GM12878 (cell line): ENCODE measurements at regions not wholly inside any gene's neighbourhood (a gene's known extent, or its start where the extent isn't known, plus 50 kb on each side); places are given as distances from the start of the nearest gene placed in this dataset.

Experiments
- ATAC-seq: fragments of 200-7000 bp; cut with Tn5 transposase; 3 replicates; pipeline ENCODE4 v1.9.1; 2020; ENCODE audit warnings: mild to moderate bottlenecking, moderate library complexity
- BruUV-seq: library from RNA; stranded (reverse); fragments of 400-500 nt; replicated peaks from 2 replicates; lab custom pipeline; 2021; lab: Mats Ljungman, UMichigan
- CTCF ChIA-PET: fragments of 300-600 bp; sonication (Branson Sonifier 250); formaldehyde crosslinking; extraction: SDS; loops from one replicate; lab custom pipeline; 2021; ENCODE audit warnings: inconsistent platforms; lab: Yijun Ruan, JAX
- POLR2A ChIA-PET: fragments of 350-600 bp; formaldehyde crosslinking; extraction: SDS; loops from one replicate; lab custom pipeline; 2021; ENCODE audit warnings: inconsistent platforms; lab: Charles Lee
- RAD21 ChIA-PET: fragments of 300-600 bp; sonication (Branson Sonifier 250); formaldehyde crosslinking; loops from one replicate; lab custom pipeline; 2023; ENCODE audit warnings: antibody characterized with exemption; ENCODE audit not compliant: unreplicated experiment; lab: Charles Lee
- SMC1A ChIA-PET: fragments of 300-600 bp; sonication (Branson Sonifier 250); formaldehyde crosslinking; loops from one replicate; lab custom pipeline; 2023; ENCODE audit not compliant: unreplicated experiment, uncharacterized antibody; lab: Charles Lee
- DNase-seq: peaks from one replicate; pipeline ENCODE4 v3.0.0-alpha.2; 2011; ENCODE audit warnings: low read depth, low spot score
- FAIRE-seq: peaks from 3 replicates; lab custom pipeline; 2011; peaks lifted over from hg19 to GRCh38; lab: Jason Lieb, UNC
- H2AFZ ChIP-seq: 2 replicates; pipeline ENCODE4 v1.6.0; 2011; ENCODE audit warnings: low read depth, low read length, control low read depth; ENCODE audit not compliant: control insufficient read depth
- H3K27ac ChIP-seq: 2 replicates; pipeline ENCODE4 v1.5.1; 2011; ENCODE audit warnings: control low read depth; ENCODE audit not compliant: control insufficient read depth, insufficient read depth
- H3K27me3 ChIP-seq, 2 experiments: replicated peaks in 1 of 2; 2 replicates each; pipeline versions ENCODE4 v1.6.0 to v1.6.1; 2011; ENCODE audit warnings: low read length in 1 of 2; ENCODE audit not compliant: control insufficient read depth in 2 of 2, insufficient read depth in 2 of 2
- H3K36me3 ChIP-seq, 2 experiments: 2 replicates each; pipeline ENCODE4 v1.5.1; 2011; ENCODE audit warnings: low read length in 1 of 2; ENCODE audit not compliant: control insufficient read depth in 2 of 2, insufficient read depth in 2 of 2
- H3K4me1 ChIP-seq: 2 replicates; pipeline ENCODE4 v1.6.1; 2011; ENCODE audit warnings: mild to moderate bottlenecking, low read length, moderate library complexity, mixed read lengths; ENCODE audit not compliant: control insufficient read depth, insufficient read depth
- H3K4me2 ChIP-seq: 2 replicates; pipeline ENCODE4 v1.6.0; 2011; ENCODE audit warnings: control low read depth; ENCODE audit not compliant: control insufficient read depth, insufficient read depth
- H3K4me3 ChIP-seq: fragments of 200-600 bp; sonication (generic); 2 replicates; pipeline ENCODE4 v1.5.1; 2016
- H3K79me2 ChIP-seq: 2 replicates; pipeline ENCODE4 v1.6.0; 2011; ENCODE audit warnings: low read length; ENCODE audit not compliant: control insufficient read depth, insufficient read depth
- H3K9ac ChIP-seq: 2 replicates; pipeline ENCODE4 v1.8.0; 2011; ENCODE audit warnings: low read length, control low read depth, mixed read lengths; ENCODE audit not compliant: control insufficient read depth, insufficient read depth
- H3K9me3 ChIP-seq: replicated peaks from 3 replicates; pipeline ENCODE4 v1.5.1; 2011; ENCODE audit warnings: mild to moderate bottlenecking, low read length; ENCODE audit not compliant: control insufficient read depth, insufficient read depth
- H4K20me1 ChIP-seq: 2 replicates; pipeline ENCODE4 v1.6.0; 2011; ENCODE audit not compliant: control insufficient read depth, insufficient read depth
- BCL3 ChIP-seq: IDR thresholded peaks from 2 replicates; pipeline ENCODE4 v1.6.1; 2011; ENCODE audit warnings: borderline replicate concordance, low read depth, mild to moderate bottlenecking, moderate library complexity, low read length; ENCODE audit not compliant: insufficient read depth, poor library complexity, severe bottlenecking
- CTCF ChIP-seq, 3 experiments: IDR thresholded peaks in 2 of 3; conservative IDR thresholded peaks in 1 of 3; 2 replicates each; pipeline ENCODE4 v1.5.1; 2011; ENCODE audit warnings: low read depth in 3 of 3, low read length in 3 of 3, mild to moderate bottlenecking in 3 of 3, control low read depth in 2 of 3, moderate library complexity in 2 of 3, inconsistent platforms in 1 of 3, mixed read lengths in 1 of 3; ENCODE audit not compliant: control insufficient read depth in 2 of 3, insufficient read depth in 1 of 3; ENCODE audit errors: extremely low read depth in 1 of 3
- HDAC6 ChIP-seq: fragments of 200-600 bp; sonication (generic); IDR thresholded peaks from one replicate; pipeline ENCODE4 v1.8.0; 2017; ENCODE audit warnings: antibody characterized with exemption; ENCODE audit not compliant: unreplicated experiment
- JUND ChIP-seq: IDR thresholded peaks from 2 replicates; pipeline ENCODE4 v1.6.1; 2012; ENCODE audit warnings: low read depth, mild to moderate bottlenecking, low read length, improper control_type of control experiment, moderate library complexity
- NR2C2 ChIP-seq: IDR thresholded peaks from 2 replicates; pipeline ENCODE4 v1.6.1; 2011; ENCODE audit warnings: borderline replicate concordance, low read depth; ENCODE audit not compliant: control insufficient read depth, insufficient read length
- SP1 ChIP-seq: IDR thresholded peaks from one replicate; pipeline ENCODE4 v1.6.1; 2011; ENCODE audit warnings: low read depth, low read length
- ZNF622 ChIP-seq: fragments of 450-650 bp; IDR thresholded peaks from 2 replicates; pipeline ENCODE4 v1.6.1; 2017; ENCODE audit warnings: mild to moderate bottlenecking, inconsistent platforms
- WGBS: methylation state at CpG from one replicate; pipeline ENCODE4 v1.1.6; 2016; ENCODE audit warnings: low lambda C conversion rate; ENCODE audit not compliant: insufficient replicate concordance, insufficient coverage; ENCODE audit errors: missing lambda C conversion rate; 5-methylcytosine and 5-hydroxymethylcytosine counted together
- in situ Hi-C: fragments of 300-500 bp; cut with MboI; formaldehyde crosslinking; loops from 9 replicates; pipeline ENCODE4 v1.14.3; 2018; ENCODE audit warnings: mixed read lengths
- intact Hi-C: fragments of 100-400 bp; cut with micrococcal nuclease; formaldehyde crosslinking; loops from one replicate; pipeline ENCODE4 v1.14.2; 2022; ENCODE audit not compliant: unreplicated experiment

GRCh38 chr1:189633658-189634057 lies 844.0 kb downstream of the BRINP3 start:
- H3K27ac ChIP-seq, result no peak overlapping the region
- DNase-seq (no peak), FAIRE-seq (no peak), ATAC-seq (no peak)
- H2AFZ ChIP-seq, result no peak overlapping the region
- intact Hi-C loops (no loop called here), in situ Hi-C loops (no loop called here)
- no peak overlapping the region for H3K4me2 ChIP-seq
- H4K20me1 ChIP-seq, result no peaks in the 10 kb centered on the region
- no peaks in the 10 kb centered on the region for H3K9me3 ChIP-seq
- no peak overlapping the region for H3K9ac ChIP-seq
- POLR2A ChIA-PET, result interaction anchor here (0.6 kb wide), 1 partner anchor 643 kb away, joined by 3 read pairs; no protein-coding TSS in a partner anchor
- TF ChIP-seq ZNF622 (no peak), NR2C2 (no peak), CTCF (IDR thresholded peaks at IDR 0.05 in 2 of 3, conservative IDR thresholded peaks at IDR 0.05 in 1 of 3; ENCODE audit: control insufficient read depth in 2 of 3, extremely low read depth in 1 of 3, insufficient read depth in 1 of 3, low read depth in 3 of 3, low read length in 3 of 3) (no peak), HDAC6 (no peak), JUND (no peak), BCL3 (no peak), SP1 (no peak)
- RAD21 ChIA-PET, result no interaction called here
- no peak overlapping the region for H3K4me3 ChIP-seq
- SMC1A ChIA-PET, result no interaction called here
- BruUV-seq, result no TSS peak
- CTCF ChIA-PET, result no interaction called here
- no peaks in the 10 kb centered on the region for H3K4me1 ChIP-seq
- H3K36me3 ChIP-seq, result no peaks in the 10 kb centered on the region
- 29% methylated on average over 2 of the region's 2 CpGs for WGBS
- no peaks in the 10 kb centered on the region for H3K79me2 ChIP-seq
- H3K27me3 ChIP-seq, result no peaks in the 10 kb centered on the region
